ENCODE measurements at regions not wholly inside any gene's neighbourhood (a gene's known extent, or its start where the extent isn't known, plus 50 kb on each side); places are given as distances from the start of the nearest gene placed in this dataset.

DNA sequence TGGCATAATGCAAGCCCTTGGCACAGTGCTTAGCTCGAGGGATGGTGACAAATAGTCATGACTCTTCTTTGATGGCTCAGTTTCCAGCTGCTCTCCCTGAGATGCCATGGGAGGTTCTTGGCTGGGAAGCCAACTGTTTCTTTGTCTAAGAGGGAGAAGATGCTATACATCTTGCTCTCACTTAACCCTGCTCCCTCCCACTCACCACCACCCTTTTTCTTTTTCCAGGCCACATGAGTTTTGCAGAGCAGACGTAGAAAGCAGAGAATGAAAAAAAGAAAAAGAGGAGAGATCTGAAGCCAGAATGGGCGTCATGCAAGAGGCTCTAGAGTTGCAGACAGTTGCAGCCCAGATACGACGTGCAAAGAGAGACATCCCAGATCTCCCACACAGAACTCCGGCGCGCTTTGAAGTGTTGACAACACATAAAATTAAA, 160.5 kb downstream of the FGF18 start:
- H3K36me3 Mint-ChIP-seq (ENCODE audit: low read depth): no peaks in the 10 kb centered on the region
- H3K9me3 Mint-ChIP-seq: no peaks in the 10 kb centered on the region
- no peak overlapping the region for H3K4me3 Mint-ChIP-seq
- peaks cover 16% of the 10 kb centered on the region for H3K4me1 Mint-ChIP-seq (ENCODE audit: low read depth)
- H3K27ac Mint-ChIP-seq: no peak overlapping the region
- H3K27me3 Mint-ChIP-seq: no peaks in the 10 kb centered on the region
- intact Hi-C loops (cut with micrococcal nuclease): no loop called here

DNA sequence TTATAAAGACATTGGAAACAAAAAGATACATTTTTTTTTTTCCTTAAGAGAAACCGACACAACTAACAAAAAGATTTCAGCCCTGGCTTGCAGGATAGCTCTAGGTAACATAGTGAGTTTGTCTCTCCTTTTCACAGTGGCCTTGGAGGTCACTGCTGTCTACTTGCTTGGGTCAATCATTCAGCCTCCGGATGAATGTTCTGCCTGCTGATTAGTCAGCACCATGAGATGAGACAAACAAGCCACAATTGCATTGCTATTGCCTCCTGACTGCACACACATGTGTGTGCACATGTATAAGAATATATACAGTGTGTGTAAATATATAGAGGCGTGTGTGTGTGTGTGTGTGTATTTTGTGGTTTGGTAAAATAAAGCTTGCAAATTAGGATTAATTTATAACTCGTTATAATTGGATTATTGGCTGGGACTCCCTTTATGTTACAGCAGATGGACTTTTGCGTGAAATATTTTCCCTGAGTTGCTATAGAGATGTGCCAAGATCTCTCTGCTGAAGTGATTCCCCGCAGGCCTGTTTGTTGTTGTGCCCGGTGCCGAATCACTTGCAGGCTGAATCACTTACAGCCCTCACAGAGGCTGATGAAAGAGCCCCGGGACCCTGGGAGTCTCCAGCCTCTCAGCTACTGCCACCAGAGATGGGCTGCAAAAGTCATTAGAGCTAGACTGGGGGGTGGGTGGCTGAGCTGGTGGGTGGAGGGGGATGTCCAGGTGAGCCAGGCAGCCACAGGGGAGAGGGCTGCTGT, 161.2 kb downstream of the FGF18 start:
- Mint-ChIP-seq H3K4me3 (no peak overlapping the region), H3K9me3 (no peaks in the 10 kb centered on the region), H3K27ac (no peak overlapping the region), H3K27me3 (no peaks in the 10 kb centered on the region), H3K36me3 (ENCODE audit: low read depth) (no peaks in the 10 kb centered on the region), H3K4me1 (ENCODE audit: low read depth) (peaks cover 16% of the 10 kb centered on the region)
- intact Hi-C loops (cut with micrococcal nuclease): no loop called here

GRCh38 chr5:171581781-171582180, 162.3 kb downstream of the FGF18 start:
- intact Hi-C loops (cut with micrococcal nuclease): no loop called here
- no peaks in the 10 kb centered on the region for H3K9me3 Mint-ChIP-seq
- no peaks in the 10 kb centered on the region for H3K36me3 Mint-ChIP-seq (ENCODE audit: low read depth)
- no peaks in the 10 kb centered on the region for H3K27me3 Mint-ChIP-seq
- H3K27ac Mint-ChIP-seq: no peak overlapping the region
- peaks cover 16% of the 10 kb centered on the region for H3K4me1 Mint-ChIP-seq (ENCODE audit: low read depth)
- H3K4me3 Mint-ChIP-seq: no peak overlapping the region

- intact Hi-C loops (cut with micrococcal nuclease): no loop called here
- Mint-ChIP-seq H3K9me3 (no peaks in the 10 kb centered on the region), H3K27me3 (no peaks in the 10 kb centered on the region), H3K4me1 (ENCODE audit: low read depth) (peaks cover 16% of the 10 kb centered on the region), H3K27ac (no peak overlapping the region), H3K36me3 (ENCODE audit: low read depth) (no peaks in the 10 kb centered on the region), H3K4me3 (no peak overlapping the region)
Measured at GRCh38 chr5:171582849-171583248, 163.4 kb downstream of the FGF18 start.

DNA sequence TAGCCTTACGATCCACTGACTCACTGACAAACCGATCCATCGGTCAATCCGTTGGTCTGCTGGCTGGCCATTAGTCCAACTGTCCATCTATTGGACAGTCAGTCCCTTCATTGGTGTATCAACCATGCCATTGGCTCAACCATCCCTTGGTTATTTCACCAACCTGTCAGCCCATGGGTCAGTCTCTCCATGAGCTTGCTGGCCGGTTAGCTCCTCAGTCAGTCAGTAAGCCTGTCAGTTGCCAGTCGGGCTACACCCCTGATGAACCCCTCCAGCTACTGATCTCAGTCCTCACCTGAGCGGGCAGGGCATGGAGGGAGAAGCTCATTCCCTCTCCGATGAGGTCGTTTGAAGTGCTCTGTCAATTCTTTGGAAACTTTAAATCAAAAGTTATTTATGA, 166.5 kb downstream of the FGF18 start:
- Mint-ChIP-seq H3K4me1 (ENCODE audit: low read depth) (peaks cover 6% of the 10 kb centered on the region), H3K27ac (no peak overlapping the region), H3K36me3 (ENCODE audit: low read depth) (no peaks in the 10 kb centered on the region), H3K27me3 (no peaks in the 10 kb centered on the region), H3K9me3 (no peaks in the 10 kb centered on the region), H3K4me3 (no peak overlapping the region)
- intact Hi-C loops (cut with micrococcal nuclease): no loop called here

- intact Hi-C loops (cut with micrococcal nuclease): no loop called here
Measured at GRCh38 chr5:171586436-171586835, 167.0 kb downstream of the FGF18 start.

DNA sequence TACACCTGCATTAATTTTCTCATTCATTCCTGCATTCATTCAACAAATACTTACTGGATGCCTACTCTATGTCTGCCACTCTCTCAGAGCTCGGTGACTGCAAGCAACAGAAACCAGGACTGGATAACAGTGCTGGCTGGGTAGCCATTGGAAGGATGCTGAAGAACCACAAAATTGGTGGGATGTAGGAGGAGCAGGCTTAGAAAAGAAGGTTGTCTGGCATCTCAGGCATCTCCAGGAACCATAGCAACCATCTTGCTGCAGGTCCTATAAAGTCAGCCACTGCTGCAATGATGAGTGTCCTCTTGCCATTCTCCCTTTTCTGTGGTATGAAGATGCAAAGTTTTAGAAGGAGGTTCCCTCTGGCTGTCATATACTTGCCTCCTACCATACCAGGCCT, 168.6 kb downstream of the FGF18 start:
- Mint-ChIP-seq H3K27ac (no peak overlapping the region), H3K9me3 (no peaks in the 10 kb centered on the region), H3K4me1 (ENCODE audit: low read depth) (no peaks in the 10 kb centered on the region), H3K4me3 (no peak overlapping the region), H3K36me3 (ENCODE audit: low read depth) (no peaks in the 10 kb centered on the region), H3K27me3 (no peaks in the 10 kb centered on the region)
- intact Hi-C loops (cut with micrococcal nuclease): no loop called here

More at GRCh38 chr5:171586436-171586835, 167.0 kb downstream of the FGF18 start:
- Mint-ChIP-seq H3K9me3 (no peaks in the 10 kb centered on the region), H3K27me3 (no peaks in the 10 kb centered on the region), H3K27ac (no peak overlapping the region), H3K4me1 (ENCODE audit: low read depth) (peaks cover 5% of the 10 kb centered on the region), H3K4me3 (no peak overlapping the region), H3K36me3 (ENCODE audit: low read depth) (no peaks in the 10 kb centered on the region)

GRCh38 chr5:171588790-171589189, 169.3 kb downstream of the FGF18 start:
- intact Hi-C loops (cut with micrococcal nuclease): no loop called here
- Mint-ChIP-seq H3K27me3 (no peaks in the 10 kb centered on the region), H3K4me1 (ENCODE audit: low read depth) (no peaks in the 10 kb centered on the region), H3K27ac (no peak overlapping the region), H3K36me3 (ENCODE audit: low read depth) (no peaks in the 10 kb centered on the region), H3K9me3 (no peaks in the 10 kb centered on the region), H3K4me3 (no peak overlapping the region)

- intact Hi-C loops (cut with micrococcal nuclease): no loop called here
- Mint-ChIP-seq H3K4me3 (no peak overlapping the region), H3K27me3 (no peaks in the 10 kb centered on the region), H3K36me3 (ENCODE audit: low read depth) (no peaks in the 10 kb centered on the region), H3K4me1 (ENCODE audit: low read depth) (no peaks in the 10 kb centered on the region), H3K9me3 (no peaks in the 10 kb centered on the region), H3K27ac (no peak overlapping the region)
Measured at GRCh38 chr5:171589461-171589860, 170.0 kb downstream of the FGF18 start.

GRCh38 chr5:171592076-171592475, 172.6 kb downstream of the FGF18 start:
- H3K36me3 Mint-ChIP-seq (ENCODE audit: low read depth): no peaks in the 10 kb centered on the region
- H3K27me3 Mint-ChIP-seq: no peaks in the 10 kb centered on the region
- H3K27ac Mint-ChIP-seq: no peak overlapping the region
- intact Hi-C loops (cut with micrococcal nuclease): no loop called here
- H3K4me3 Mint-ChIP-seq: no peak overlapping the region
- H3K4me1 Mint-ChIP-seq (ENCODE audit: low read depth): no peaks in the 10 kb centered on the region
- no peaks in the 10 kb centered on the region for H3K9me3 Mint-ChIP-seq

DNA sequence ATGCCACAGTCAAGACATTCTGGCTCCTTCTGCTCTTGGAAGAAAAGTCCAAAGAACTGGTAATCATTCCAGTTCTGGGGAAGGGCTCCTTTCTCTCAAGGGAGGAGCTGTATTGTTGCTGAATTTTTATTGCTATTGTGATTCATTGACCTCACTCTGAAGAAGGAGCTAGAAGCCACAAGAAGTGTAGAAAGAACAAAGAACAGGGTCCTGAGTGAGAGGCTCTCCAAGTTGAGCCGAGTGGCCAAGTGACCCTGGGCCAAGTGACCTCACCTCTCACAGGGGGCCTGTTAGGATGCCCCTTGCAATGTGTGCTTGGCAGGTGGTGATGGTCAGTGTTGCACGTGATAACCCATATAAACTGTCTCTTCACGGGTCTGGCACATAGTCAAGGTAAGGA, 173.3 kb downstream of the FGF18 start:
- intact Hi-C loops (cut with micrococcal nuclease): no loop called here
- Mint-ChIP-seq H3K27ac (no peak overlapping the region), H3K36me3 (ENCODE audit: low read depth) (no peaks in the 10 kb centered on the region), H3K9me3 (no peaks in the 10 kb centered on the region), H3K4me3 (no peak overlapping the region), H3K4me1 (ENCODE audit: low read depth) (no peaks in the 10 kb centered on the region), H3K27me3 (no peaks in the 10 kb centered on the region)

DNA sequence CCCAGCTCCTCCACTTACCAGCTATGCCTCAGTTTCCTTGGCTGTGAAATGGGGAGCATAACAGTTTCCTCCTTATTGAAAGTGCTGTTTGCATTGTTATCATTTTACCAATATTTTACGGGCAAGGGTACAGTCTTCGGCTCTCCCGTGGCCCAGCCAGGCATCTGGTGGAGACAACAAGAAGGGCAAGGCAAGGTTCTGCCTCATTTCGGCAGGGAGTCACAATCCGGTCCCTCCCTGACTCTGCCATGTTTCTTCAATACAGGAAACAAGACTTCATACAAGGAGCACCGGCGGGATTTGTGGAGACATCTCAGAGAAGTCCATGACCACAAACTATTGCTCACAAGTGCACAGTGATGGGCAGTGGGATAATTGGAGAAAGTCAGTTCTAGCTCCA, 174.0 kb downstream of the FGF18 start:
- Mint-ChIP-seq H3K27me3 (no peaks in the 10 kb centered on the region), H3K4me3 (no peak overlapping the region), H3K27ac (no peak overlapping the region), H3K9me3 (no peaks in the 10 kb centered on the region), H3K4me1 (ENCODE audit: low read depth) (no peaks in the 10 kb centered on the region), H3K36me3 (ENCODE audit: low read depth) (no peaks in the 10 kb centered on the region)
- intact Hi-C loops (cut with micrococcal nuclease): no loop called here

- Mint-ChIP-seq H3K4me3 (no peak overlapping the region), H3K4me1 (ENCODE audit: low read depth) (no peaks in the 10 kb centered on the region), H3K9me3 (no peaks in the 10 kb centered on the region), H3K36me3 (ENCODE audit: low read depth) (no peaks in the 10 kb centered on the region), H3K27ac (no peak overlapping the region), H3K27me3 (no peaks in the 10 kb centered on the region)
- intact Hi-C loops (cut with micrococcal nuclease): no loop called here
Measured at GRCh38 chr5:171593976-171594375, 174.5 kb downstream of the FGF18 start.

GRCh38 chr5:171595401-171595800, 176.0 kb downstream of the FGF18 start:
- H3K4me1 Mint-ChIP-seq (ENCODE audit: low read depth): peaks cover 9% of the 10 kb centered on the region
- intact Hi-C loops (cut with micrococcal nuclease): no loop called here
- no peak overlapping the region for H3K4me3 Mint-ChIP-seq
- no peaks in the 10 kb centered on the region for H3K36me3 Mint-ChIP-seq (ENCODE audit: low read depth)
- H3K9me3 Mint-ChIP-seq: no peaks in the 10 kb centered on the region
- no peaks in the 10 kb centered on the region for H3K27me3 Mint-ChIP-seq
- no peak overlapping the region for H3K27ac Mint-ChIP-seq

GRCh38 chr5:171595801-171596231, 176.4 kb downstream of the FGF18 start:
- Mint-ChIP-seq H3K9me3 (no peaks in the 10 kb centered on the region), H3K4me1 (ENCODE audit: low read depth) (peaks cover 13% of the 10 kb centered on the region), H3K27me3 (no peaks in the 10 kb centered on the region), H3K36me3 (ENCODE audit: low read depth) (no peaks in the 10 kb centered on the region), H3K27ac (no peak overlapping the region), H3K4me3 (no peak overlapping the region)
- intact Hi-C loops (cut with micrococcal nuclease): no loop called here
